HG03439 (cell line): ENCODE measurements at regions not wholly inside any gene's neighbourhood (a gene's known extent, or its start where the extent isn't known, plus 50 kb on each side); places are given as distances from the start of the nearest gene placed in this dataset.
"Not testable (repeated sequence)": the region's sequence is repeated elsewhere in the genome, so short reads cannot be mapped to it uniquely, and the experiment has no call there.

Source experiments
- ATAC-seq: cut with Tn5 transposase; IDR thresholded peaks from one replicate; pipeline ENCODE4 v1.9.1; 2021; ENCODE audit warnings: mild to moderate bottlenecking, moderate library complexity; ENCODE audit not compliant: unreplicated experiment

DNA sequence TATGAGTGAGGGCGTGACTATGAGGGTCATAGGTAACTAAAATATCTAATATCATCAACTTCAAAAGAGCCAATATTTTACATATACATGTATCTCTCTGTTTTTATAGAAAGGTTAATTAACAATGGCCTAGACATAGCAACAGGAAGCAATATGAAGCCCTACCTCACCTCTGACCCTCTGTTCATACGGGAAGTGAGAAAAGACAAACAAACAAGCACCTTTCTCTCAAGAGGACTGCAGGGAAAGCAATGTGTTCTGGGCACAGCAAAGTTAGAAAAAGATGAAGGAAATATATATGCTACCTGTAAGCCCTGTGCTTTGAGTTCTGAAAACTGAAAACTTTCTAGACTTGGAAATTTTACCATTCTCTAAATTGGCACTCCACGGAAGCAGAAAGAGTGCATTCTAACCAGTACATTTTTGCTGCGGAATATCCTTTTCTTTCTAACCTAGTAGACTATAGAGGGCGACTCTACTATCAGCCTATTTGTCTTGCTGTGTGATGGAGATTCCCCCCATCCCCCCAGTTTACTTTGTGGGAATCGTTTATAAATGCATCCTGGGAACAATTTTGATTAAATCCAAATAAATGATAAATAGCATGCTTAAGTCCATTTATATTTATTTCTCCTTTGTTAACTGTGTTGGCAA, 830.4 kb upstream of the FAT3 start:
- no peak for ATAC-seq

DNA sequence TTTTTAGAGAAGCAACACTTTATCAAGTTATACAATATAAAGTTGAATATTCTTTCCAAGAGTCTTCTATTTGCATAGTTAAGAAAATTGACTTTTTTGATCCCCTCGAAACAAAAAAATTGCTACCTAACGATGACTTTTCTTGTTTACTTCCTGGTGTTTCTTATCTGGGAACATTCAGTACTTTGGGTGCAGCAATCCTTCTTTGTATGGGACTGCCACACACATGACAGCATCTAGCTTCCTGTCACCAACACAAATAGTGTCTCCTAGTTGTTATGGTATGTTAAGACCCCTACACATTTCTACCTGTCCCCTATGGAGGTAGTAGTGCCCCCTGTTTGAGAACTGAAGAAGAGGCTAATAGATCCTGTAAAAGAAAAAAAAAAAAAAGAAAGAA, 841.7 kb upstream of the FAT3 start:
- no peak for ATAC-seq

DNA sequence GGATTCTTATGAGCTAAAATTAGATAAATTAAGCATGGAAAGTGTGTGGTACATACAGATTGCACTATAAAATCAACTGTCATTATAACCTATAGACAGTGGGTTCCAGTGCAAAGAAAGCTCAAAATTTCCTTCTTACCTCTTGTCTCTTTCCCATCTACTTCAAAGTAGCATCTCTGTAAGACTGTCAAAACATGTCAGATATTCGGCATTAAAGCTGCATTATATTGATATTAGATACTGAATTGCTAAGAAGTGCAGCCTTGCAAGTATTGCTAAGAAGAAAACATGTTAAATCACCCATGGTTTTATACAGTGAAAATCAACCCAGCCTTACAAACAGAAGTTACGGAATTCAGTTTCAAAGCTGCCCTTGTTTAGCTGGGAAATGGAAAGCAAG, 849.8 kb upstream of the FAT3 start:
- no peak for ATAC-seq

DNA sequence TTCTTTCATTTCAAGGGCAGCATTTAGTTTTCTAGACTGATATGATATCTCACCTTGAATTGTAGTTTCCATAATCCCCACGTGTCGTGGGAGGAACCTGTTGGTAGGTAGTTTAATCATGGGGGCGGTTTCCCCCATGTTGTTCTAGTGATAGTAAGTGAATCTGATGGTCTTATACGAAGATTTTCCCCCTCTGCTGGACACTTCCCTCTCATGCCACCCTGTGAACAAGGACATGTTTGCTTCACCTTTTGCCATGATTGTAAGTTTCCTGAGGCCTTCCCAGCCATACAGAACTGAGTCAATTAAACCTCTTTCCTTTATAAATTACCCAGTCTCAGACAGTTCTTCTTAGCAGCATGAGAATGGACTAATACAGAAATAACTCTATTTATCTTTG, 851.1 kb upstream of the FAT3 start:
- ATAC-seq: no peak

DNA sequence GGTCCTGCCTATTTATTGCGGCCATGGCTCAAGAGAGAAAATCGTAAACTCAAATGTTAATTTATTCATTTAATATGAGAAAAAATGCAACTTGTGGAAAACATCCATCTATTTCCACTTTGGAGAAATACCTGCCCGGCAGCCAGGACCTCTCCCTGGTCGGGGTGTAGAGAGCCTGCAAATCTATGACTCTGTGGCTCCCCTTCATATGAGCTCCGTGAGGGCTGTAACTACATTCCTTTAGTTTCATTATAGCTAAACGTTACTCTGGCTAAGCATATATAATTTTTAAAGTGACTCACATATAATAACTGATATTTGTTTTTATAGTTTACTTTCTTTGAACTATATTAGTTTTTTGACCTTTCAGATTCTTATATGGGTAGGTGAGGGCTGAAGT, 857.8 kb upstream of the FAT3 start:
- ATAC-seq: no peak

DNA sequence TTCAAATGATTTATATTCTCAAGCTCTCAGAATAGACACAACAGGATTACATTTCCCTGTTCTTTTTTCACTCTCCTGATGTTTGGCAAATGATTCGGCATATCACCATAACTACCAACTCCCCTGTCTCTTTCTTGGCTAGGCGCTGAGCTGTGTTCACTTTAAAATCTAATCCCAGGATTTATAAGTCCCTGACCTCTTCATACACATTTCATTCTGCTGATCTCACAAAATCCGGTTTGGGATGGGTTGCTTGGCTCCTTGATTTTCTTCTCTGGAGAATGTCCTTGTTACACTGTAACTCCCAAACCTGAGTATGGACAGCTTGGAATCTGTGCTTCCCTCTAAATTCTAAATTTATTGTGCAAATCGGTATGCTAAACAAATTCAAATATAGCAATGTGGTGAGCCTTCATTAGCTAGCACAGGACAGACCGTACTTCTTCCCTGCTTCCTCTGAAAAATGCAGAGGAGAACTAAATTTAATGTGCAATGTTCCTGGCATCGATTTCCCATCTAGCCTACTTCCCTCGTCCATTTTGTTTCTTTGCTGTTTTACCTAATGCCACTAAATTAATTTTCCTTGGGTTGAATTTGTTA, 858.5 kb upstream of the FAT3 start:
- no peak for ATAC-seq

DNA sequence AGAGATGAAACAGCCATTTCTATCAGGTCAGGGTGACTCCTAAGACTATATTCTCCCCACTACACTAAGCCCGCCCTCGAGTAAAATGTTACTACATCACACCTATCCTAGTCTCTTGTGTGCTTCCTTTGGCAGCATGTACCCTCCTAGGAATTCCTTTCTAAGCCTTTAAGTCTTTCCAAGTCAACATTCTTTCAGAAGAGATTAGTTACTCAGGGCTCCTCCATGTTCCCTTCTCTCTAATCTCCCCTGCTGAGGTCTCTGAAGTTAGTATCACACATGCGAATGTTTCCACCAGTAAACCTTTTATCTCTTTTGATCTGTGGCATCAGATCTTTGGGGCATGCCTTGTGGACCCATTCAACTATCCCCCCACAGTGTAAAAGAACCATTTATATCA, 873.7 kb upstream of the FAT3 start:
- ATAC-seq: no peak

DNA sequence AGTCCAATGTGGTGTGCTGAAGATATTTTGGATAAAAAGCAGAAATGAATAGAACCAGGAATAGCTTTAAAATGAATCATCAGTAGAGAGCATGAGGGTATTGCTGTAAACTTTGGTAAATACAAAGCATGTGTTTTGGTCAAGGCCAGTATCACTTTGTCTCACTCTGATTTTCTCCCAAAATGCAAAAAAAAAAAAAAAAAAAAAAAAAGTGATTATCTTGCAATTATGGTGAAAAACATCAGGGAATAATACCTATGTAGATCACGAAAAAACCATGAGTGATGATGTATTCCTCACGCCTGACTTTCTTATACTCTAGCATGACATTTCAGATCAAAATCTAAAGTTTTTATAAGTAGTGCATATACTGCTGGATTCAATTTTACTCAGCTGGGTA, 897.9 kb upstream of the FAT3 start:
- ATAC-seq: no peak

DNA sequence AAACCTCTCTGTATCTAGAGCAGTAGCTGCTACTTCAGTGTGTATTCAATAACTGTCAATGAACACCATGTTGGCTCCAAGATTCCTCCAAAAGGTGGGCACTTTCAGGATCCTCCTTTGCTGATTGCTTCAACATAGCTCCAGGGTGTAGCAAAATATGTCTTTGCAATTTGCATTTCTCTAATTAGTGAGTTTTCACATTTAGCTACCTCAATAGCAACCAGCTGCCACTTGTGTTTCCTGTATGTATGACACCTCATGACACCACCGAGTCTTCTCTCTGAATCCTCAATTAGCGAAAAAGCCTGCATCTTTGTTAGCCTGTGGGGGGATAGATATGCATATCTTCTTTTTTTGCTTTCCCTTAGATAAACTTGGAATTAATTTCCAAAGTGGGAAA, 898.3 kb upstream of the FAT3 start:
- ATAC-seq: no peak

DNA sequence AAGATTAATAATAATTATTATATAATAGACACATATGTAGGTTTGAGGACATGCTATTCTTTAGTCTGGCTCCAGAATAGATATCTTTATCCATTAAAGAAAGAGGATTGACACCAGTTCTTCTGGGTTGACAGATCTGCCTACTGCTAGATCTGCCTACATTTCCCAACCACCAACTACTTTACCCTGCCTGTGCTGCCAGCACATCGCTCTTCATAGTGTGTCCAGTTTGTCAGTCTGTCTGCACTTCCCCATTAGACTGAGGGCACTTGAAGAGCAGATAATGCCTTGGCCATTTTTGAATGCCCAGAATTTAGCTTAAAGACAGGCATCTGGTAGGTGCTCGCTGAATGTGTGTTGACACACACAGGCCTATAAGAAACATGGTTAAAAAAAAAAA, 910.1 kb upstream of the FAT3 start:
- ATAC-seq: no peak

DNA sequence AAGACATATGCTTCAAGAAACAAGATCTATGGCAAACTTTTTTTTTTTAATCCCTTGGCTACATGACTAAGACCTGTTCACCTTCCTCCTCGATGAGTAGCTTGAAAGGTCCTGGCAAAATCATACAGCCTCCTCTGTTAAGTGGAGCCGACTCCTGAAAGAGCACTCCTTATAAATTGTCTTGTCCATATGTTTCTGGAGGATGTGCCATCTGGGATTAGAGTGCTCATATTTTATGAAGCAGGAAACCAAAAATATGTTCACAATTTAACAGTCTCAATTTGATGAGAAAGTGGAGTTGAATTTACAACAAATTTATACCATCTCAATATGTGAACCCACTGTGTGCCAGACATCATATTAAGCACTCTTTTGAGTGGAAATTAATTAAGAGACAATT, 912.1 kb upstream of the FAT3 start:
- no peak for ATAC-seq

DNA sequence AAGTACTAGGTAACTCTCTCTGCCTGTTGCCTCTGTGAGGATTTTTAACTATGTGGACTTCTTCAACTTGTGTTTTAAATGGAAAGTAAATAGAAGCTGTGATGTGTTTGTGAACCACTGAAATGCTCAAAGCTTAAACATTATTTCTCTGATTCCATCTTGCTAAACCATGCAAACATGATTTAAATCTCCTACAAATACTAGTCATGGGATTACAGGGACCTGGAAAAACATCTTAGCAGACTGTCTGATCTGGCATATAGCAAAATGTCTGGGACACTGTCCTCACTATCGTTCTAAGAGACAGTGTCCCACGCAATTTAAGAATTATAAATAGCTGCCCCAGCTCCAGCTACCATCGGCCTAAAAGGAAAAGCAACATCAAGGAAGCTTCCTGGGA, 914.5 kb upstream of the FAT3 start:
- ATAC-seq: no peak

DNA sequence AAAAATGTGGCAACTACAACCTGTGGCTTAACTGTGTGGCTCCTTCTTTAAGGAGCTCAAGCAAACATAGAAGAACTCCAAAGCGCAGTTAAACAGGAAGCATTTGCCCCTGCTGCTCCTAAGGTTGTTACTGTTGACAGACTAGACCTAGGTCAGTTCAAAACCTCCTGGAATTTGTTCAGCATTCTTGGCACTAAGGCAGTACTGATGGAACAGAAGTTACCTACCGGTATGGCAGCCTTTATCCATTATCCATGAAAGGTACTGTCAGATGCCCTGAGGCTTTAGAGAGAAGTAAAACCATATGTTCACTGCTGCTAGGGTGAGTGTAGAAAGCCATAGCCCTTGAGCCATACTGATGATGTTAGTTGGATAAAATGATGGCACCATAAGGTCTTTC, 916.5 kb upstream of the FAT3 start:
- ATAC-seq: no peak

DNA sequence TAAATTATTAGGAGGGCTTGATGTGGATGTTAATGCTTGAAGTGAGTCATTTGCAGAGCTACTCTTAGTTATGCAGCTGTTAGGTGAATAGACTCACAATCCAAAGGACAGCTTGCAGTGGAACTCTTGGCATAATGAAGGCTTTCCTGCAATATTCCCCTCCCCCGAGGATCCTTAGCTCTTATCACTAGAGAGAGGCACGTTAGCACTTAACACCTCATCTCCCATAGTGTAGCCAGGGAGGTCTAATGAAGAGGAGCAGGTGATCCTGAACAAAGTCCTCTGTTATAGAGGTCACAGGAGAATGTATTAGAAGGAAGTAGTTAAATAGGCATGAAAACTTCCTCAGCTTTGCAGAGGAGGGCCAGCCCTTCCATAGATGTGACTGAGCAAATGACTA, 919.2 kb upstream of the FAT3 start:
- ATAC-seq: no peak

DNA sequence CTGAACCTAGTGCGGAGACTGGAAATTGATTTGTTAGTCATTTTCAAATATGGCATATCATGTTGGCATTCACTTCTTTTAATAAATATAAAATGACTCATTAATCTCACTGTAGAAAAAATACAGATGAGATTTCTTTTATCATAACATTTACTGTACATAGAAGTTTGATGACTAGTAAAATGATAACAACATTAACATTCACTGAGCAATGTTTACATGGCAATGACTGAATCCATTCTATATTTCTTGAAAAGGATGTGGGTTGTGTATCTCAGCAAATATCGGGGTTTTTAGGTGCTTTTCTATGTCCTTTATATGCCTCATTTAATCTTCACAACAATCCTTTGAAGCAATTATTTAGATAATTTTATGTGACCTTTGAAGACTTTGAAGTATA, 920.9 kb upstream of the FAT3 start:
- ATAC-seq: no peak

DNA sequence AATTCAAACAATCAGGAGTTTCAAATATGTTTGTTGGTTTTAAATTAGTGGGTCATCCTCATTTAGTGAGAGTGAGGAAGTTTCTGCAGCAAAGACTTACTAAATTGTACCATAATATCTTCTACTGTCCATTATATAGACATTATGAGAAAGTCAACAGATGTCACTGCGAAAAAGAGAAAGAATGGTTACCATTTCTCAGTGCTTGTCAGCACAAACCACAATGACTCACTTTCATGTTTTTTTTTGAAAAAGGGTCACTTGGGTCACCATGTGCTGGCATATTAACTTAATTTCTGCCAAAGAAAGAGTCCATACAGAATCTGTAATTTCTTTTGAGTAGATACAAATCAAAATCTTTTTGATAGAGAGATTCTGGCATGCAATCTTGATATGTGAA, 924.6 kb upstream of the FAT3 start:
- no peak for ATAC-seq

DNA sequence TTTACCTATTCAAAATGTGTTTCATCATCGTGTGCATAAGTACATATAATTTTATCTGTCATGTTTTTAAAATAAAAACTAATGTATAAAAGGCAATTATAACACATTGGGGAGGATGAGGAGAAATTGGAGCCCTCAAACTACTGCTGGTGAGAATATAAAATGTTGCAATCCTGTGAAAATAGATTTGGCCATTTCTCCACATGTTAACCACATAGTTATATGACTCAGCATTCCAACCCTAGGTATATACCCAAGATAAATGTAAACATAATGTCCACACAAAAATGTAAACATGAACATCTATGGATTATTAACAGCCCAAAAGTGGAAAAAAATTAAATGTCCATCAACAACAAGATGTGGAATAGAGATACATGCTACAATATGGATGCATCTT, 928.0 kb upstream of the FAT3 start:
- no peak for ATAC-seq

DNA sequence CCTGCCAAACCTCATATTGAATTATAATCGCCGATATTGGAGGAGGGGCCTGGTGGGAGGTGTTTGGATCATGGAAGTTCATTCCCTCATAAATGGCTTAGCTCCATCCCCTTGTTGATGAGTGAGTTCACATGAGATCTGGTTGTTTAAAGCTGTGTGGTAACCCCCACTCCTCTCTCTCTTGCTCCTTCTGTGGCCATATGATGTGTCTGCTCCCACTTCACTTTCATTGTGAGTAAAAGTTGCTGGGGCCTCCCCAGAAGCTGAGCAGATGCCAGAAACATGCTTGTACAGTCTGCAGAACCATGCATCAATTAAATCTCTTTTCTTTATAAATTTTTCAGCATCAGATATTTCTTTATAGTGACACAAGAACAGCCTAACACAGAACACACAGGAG, 929.0 kb upstream of the FAT3 start:
- ATAC-seq: no peak

DNA sequence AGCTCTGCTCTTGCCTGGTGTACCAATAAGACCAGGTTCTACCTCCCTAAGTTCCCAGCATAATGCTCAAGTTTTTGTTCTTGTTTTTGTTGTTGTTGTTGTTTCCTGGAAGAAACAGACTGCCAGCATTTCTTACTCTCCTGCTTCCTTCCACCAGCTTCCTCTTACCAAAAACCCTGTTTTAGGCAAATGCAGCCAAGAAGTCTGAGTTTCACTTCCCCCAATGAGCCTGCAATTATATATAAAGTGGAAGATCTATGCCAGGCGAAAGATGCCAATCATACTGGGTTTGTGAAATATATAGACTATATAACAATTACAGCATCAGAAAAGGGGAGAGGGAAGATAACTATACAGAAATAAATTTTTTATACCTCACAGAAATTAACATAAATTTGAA, 931.5 kb upstream of the FAT3 start:
- ATAC-seq: no peak

DNA sequence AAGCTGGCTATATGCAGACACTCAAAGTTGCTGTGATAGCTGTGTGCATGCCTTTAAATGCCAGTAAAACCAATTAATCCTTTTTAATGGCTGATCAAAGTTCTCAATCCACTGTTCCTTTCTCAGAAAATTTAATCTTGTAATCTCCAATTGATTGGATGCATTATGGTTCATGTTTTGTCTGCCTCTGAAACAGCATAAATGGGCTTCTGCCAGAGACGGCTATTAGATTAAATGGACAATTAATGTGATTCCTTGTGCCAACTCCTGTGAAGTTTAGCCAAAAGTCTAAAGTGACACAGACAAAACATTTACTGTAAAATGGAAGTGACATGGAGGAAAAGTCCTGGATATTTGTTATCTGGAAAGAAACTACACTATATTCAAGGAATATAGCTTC, 952.5 kb upstream of the FAT3 start:
- ATAC-seq: no peak

DNA sequence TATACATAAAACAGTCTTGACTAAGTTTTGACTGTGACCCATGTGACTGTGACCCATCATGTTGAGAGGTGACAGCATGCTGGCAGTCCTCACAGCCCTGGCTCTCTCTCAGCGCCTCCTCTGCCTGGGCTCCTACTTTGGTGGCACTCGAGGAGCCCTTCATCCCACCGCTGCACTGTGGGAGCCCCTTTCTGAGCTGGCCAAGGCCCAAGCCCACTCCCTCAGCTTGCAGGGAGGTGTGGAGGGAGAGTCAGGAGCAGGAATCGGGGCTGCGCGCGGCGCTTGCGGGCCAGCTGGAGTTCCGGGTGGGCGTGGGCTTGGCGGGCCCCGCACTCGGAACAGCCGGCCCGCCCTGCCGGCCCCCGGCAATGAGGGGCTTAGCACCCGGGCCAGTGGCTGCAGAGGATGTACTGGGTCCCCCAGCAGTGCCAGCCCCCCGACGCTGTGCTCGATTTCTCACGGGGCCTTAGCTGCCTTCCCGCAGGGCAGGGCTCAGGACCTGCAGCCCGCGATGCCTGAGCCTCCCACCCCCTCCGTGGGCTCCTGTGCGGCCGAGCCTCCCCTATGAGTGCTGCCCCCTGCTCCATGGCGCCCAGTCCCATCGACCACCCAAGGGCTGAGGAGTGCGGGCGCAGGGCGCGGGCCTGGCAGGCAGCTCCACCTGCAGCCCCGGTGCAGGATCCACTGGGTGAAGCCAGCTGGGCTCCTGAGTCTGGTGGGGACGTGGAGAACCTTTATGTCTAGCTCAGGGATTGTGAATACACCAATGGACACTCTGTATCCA, 955.9 kb upstream of the FAT3 start:
- not testable (repeated sequence) for ATAC-seq

DNA sequence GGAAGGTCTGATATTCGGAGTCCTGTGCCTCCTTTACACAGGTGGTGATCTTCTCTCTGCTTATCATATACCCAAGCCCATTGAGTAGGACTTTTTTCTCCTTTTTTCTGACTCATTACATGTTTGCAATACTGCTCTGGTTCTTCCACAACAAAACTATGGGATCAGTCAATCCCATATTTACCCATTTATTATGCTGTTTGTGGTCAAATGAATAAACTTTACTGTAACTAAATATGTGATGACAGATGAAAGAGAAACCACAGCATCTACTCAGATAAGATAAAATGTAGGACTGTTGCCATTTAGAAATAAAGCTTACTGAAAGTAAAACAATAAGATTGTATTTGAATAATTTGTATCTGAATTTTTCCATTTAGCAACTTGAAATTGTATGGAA, 958.7 kb upstream of the FAT3 start:
- no peak for ATAC-seq

DNA sequence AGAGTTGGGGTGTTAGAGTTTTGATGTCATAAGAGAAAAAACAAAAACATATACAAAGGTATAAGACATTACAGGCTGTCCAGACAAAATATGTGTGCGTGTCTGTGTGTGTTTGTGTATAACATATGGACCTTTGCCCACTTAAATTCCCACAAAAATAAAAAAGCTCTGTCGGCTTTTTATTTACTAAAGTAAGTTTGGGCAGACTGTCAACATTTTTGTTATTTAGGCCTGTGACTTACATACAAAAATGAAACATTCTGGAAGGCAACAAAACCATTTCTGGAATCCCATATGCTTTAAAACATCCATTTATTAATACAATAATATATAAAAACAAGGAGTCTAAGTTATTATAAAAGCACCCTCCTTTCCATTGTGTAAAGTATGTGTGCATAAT, 960.1 kb upstream of the FAT3 start:
- no peak for ATAC-seq
